ENCODE measurements at regions not wholly inside any gene's neighbourhood (a gene's known extent, or its start where the extent isn't known, plus 50 kb on each side); places are given as distances from the start of the nearest gene placed in this dataset.

GRCh38 chr5:13276156-13276555, 668.3 kb downstream of the DNAH5 start:
- no peak overlapping the region for H3K4me3 ChIP-seq (replicated peaks; ENCODE audit: low read depth, low read length)
- no peak for DNase-seq (ENCODE audit: extremely low read depth, low read depth)
- TF ChIP-seq, protein P1, sequence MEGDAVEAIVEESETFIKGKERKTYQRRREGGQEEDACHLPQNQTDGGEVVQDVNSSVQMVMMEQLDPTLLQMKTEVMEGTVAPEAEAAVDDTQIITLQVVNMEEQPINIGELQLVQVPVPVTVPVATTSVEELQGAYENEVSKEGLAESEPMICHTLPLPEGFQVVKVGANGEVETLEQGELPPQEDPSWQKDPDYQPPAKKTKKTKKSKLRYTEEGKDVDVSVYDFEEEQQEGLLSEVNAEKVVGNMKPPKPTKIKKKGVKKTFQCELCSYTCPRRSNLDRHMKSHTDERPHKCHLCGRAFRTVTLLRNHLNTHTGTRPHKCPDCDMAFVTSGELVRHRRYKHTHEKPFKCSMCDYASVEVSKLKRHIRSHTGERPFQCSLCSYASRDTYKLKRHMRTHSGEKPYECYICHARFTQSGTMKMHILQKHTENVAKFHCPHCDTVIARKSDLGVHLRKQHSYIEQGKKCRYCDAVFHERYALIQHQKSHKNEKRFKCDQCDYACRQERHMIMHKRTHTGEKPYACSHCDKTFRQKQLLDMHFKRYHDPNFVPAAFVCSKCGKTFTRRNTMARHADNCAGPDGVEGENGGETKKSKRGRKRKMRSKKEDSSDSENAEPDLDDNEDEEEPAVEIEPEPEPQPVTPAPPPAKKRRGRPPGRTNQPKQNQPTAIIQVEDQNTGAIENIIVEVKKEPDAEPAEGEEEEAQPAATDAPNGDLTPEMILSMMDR (IDR thresholded peaks at IDR 0.05; ENCODE audit: low read depth, low read length, missing control alignments): no peak

- TF ChIP-seq, protein P1 (IDR thresholded peaks at IDR 0.05; ENCODE audit: low read depth, low read length, missing control alignments): no peak
- H3K4me3 ChIP-seq (replicated peaks; ENCODE audit: low read depth, low read length): no peak overlapping the region
- no peak for DNase-seq (ENCODE audit: extremely low read depth, low read depth)
Observed at GRCh38 chr5:13263701-13264100, 680.8 kb downstream of the DNAH5 start.

- no peak overlapping the region for H3K4me3 ChIP-seq (replicated peaks; ENCODE audit: low read depth, low read length)
- TF ChIP-seq, protein P1 (IDR thresholded peaks at IDR 0.05; ENCODE audit: low read depth, low read length, missing control alignments): no peak
- DNase-seq (ENCODE audit: extremely low read depth, low read depth): no peak
Observed at GRCh38 chr5:13253111-13253510, 691.4 kb downstream of the DNAH5 start.

DNA sequence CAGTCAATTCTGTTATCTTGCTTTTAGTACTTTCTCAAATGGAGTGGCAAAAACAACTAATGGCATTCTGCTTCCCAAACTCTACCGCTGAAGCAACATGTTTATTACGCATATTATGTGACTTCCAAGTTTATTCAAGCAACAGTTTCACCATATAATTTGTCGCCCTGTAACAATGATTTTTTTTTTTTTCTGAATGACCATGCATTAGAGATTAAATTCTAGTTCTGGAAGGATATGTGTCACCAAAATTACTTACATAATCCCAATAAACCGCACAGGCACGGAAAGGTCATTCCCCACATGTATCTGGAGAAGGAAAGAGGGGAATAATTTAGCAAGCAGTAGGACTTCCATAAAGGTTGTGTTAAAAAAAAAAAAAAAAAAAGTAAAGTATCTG, 691.8 kb downstream of the DNAH5 start:
- DNase-seq (ENCODE audit: extremely low read depth, low read depth): no peak
- TF ChIP-seq, protein P1 (IDR thresholded peaks at IDR 0.05; ENCODE audit: low read depth, low read length, missing control alignments): no peak
- no peak overlapping the region for H3K4me3 ChIP-seq (replicated peaks; ENCODE audit: low read depth, low read length)

- no peak for DNase-seq (ENCODE audit: extremely low read depth, low read depth)
- TF ChIP-seq, protein P1 (IDR thresholded peaks at IDR 0.05; ENCODE audit: low read depth, low read length, missing control alignments): no peak
Observed at GRCh38 chr5:13251623-13252376, 692.7 kb downstream of the DNAH5 start.

DNA sequence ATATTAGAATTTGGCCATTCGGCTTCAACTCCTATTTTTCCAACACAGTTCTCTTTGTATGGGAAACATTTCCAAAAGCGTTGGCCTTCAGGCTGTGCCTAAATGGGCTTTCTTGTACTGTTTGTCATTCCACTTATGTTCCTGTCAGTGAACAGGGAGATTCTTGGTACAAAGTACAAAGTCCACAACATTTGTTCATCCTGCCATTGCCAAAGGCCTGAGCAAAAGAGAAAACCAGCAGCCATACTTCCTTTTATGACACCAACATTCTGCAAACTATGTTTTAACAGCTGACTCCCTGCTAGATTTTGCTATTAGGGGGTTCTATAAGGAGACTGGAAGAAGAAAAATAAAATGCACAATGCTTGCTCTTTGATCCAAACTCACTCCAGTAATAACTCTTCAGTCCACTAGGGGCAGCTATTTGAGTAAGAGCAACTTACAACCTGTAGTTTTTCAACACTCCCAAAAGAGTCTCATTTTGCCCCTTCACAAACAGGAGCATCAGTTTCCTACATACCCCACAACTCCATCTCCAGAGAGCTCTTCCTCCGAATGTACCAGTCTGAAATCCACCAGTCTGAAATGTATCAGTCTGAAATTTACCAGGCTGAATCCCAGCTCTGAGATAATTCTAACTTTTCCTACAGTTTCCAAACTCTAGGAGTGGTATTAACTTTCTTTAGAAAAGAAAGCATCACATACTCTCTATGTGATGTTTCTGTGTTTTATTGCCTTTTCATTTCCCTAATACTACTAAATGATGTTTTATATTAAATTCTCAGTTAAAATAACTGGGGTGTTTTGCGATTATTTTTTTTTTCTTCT, 693.8 kb downstream of the DNAH5 start:
- DNase-seq (ENCODE audit: extremely low read depth, low read depth): no peak
- H3K4me3 ChIP-seq (replicated peaks; ENCODE audit: low read depth, low read length): no peak overlapping the region
- TF ChIP-seq, protein P1 (IDR thresholded peaks at IDR 0.05; ENCODE audit: low read depth, low read length, missing control alignments): peak; percentile 32

More at GRCh38 chr5:13251623-13252376, 692.7 kb downstream of the DNAH5 start:
- no peak overlapping the region for H3K4me3 ChIP-seq (replicated peaks; ENCODE audit: low read depth, low read length)
